HepG2 (cell line): ENCODE measurements at regions not wholly inside any gene's neighbourhood (a gene's known extent, or its start where the extent isn't known, plus 50 kb on each side); places are given as distances from the start of the nearest gene placed in this dataset.

Experiments used
- ATAD3A ChIP-seq: sonication (generic); formaldehyde crosslinking; IDR thresholded peaks from 2 replicates; pipeline ENCODE4 v1.4.0; 2020; ENCODE audit warnings: missing genetic modification reagents
- HBP1 ChIP-seq: IDR thresholded peaks from 2 replicates; pipeline ENCODE4 v1.6.1; 2016; ENCODE audit warnings: low read depth, control low read depth
- HMG20A ChIP-seq: IDR thresholded peaks from 2 replicates; pipeline ENCODE4 v1.6.1; 2016; ENCODE audit warnings: borderline replicate concordance
- HNF1B ChIP-seq: sonication (generic); formaldehyde crosslinking; IDR thresholded peaks from 2 replicates; pipeline ENCODE4 v1.5.1; 2020; ENCODE audit warnings: mild to moderate bottlenecking, moderate library complexity, missing genetic modification reagents
- ISX ChIP-seq: sonication (generic); formaldehyde crosslinking; conservative IDR thresholded peaks from 2 replicates; pipeline ENCODE4 v1.5.0; 2020; ENCODE audit warnings: missing genetic modification reagents
- NFKB2 ChIP-seq: sonication (generic); formaldehyde crosslinking; IDR thresholded peaks from 2 replicates; pipeline ENCODE4 v1.4.0; 2020; ENCODE audit warnings: missing genetic modification reagents, borderline replicate concordance
- SPEN ChIP-seq: sonication (generic); formaldehyde crosslinking; IDR thresholded peaks from 2 replicates; pipeline ENCODE4 v1.5.1; 2020; ENCODE audit warnings: low read depth, mild to moderate bottlenecking, missing genetic modification reagents
- ZFX ChIP-seq: sonication (generic); formaldehyde crosslinking; IDR thresholded peaks from 2 replicates; pipeline ENCODE4 v1.4.0; 2020; ENCODE audit warnings: mild to moderate bottlenecking, low read depth, missing genetic modification reagents, moderate library complexity
- ZNF207 ChIP-seq: fragments of 450-650 bp; IDR thresholded peaks from 2 replicates; pipeline ENCODE4 v1.6.1; 2016; ENCODE audit warnings: antibody characterized with exemption, borderline replicate concordance
- ZNF407 ChIP-seq: sonication (generic); formaldehyde crosslinking; IDR thresholded peaks from one replicate; pipeline ENCODE4 v1.5.1; 2020; ENCODE audit warnings: mild to moderate bottlenecking, missing genetic modification reagents; ENCODE audit errors: not compliant biosample characterization
- ZNF709 ChIP-seq: sonication (generic); formaldehyde crosslinking; IDR thresholded peaks from 2 replicates; pipeline ENCODE4 v1.5.0; 2020; ENCODE audit warnings: mild to moderate bottlenecking, missing genetic modification reagents
- ZNF792 ChIP-seq: IDR thresholded peaks from 2 replicates; pipeline ENCODE4 v1.6.1; 2016
- ZNF816 ChIP-seq: sonication (generic); formaldehyde crosslinking; IDR thresholded peaks from 2 replicates; pipeline ENCODE4 v1.8.0; 2022; ENCODE audit warnings: missing genetic modification reagents, mild to moderate bottlenecking, borderline replicate concordance
- ZSCAN22 ChIP-seq: sonication (generic); formaldehyde crosslinking; IDR thresholded peaks from 2 replicates; pipeline ENCODE4 v1.4.0; 2020; ENCODE audit warnings: mild to moderate bottlenecking, missing genetic modification reagents
- TF ChIP-seq, protein P1 (sequence below): sonication (generic); formaldehyde crosslinking; IDR thresholded peaks from 2 replicates; pipeline ENCODE4 v1.4.0; 2020; ENCODE audit warnings: missing genetic modification reagents, borderline replicate concordance

- TF ChIP-seq ZFX (CRISPR knock-in tag): peak; percentile 44
- TF ChIP-seq SPEN: no peak
- TF ChIP-seq HNF1B (CRISPR knock-in tag): no peak
- TF ChIP-seq ZNF792 (CRISPR knock-in tag): no peak
- no peak for TF ChIP-seq ATAD3A
- no peak for TF ChIP-seq ISX (CRISPR knock-in tag)
- no peak for TF ChIP-seq ZNF709
- no peak for TF ChIP-seq NFKB2 (CRISPR knock-in tag)
- TF ChIP-seq, protein P1, sequence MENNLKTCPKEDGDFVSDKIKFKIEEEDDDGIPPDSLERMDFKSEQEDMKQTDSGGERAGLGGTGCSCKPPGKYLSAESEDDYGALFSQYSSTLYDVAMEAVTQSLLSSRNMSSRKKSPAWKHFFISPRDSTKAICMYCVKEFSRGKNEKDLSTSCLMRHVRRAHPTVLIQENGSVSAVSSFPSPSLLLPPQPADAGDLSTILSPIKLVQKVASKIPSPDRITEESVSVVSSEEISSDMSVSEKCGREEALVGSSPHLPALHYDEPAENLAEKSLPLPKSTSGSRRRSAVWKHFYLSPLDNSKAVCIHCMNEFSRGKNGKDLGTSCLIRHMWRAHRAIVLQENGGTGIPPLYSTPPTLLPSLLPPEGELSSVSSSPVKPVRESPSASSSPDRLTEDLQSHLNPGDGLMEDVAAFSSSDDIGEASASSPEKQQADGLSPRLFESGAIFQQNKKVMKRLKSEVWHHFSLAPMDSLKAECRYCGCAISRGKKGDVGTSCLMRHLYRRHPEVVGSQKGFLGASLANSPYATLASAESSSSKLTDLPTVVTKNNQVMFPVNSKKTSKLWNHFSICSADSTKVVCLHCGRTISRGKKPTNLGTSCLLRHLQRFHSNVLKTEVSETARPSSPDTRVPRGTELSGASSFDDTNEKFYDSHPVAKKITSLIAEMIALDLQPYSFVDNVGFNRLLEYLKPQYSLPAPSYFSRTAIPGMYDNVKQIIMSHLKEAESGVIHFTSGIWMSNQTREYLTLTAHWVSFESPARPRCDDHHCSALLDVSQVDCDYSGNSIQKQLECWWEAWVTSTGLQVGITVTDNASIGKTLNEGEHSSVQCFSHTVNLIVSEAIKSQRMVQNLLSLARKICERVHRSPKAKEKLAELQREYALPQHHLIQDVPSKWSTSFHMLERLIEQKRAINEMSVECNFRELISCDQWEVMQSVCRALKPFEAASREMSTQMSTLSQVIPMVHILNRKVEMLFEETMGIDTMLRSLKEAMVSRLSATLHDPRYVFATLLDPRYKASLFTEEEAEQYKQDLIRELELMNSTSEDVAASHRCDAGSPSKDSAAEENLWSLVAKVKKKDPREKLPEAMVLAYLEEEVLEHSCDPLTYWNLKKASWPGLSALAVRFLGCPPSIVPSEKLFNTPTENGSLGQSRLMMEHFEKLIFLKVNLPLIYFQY (CRISPR knock-in tag): no peak
- peak; percentile 71; the same call in 1 of the 2 replicates for TF ChIP-seq HBP1
- no peak for TF ChIP-seq ZNF407 (CRISPR knock-in tag)
- TF ChIP-seq ZSCAN22 (CRISPR knock-in tag): no peak
- no peak for TF ChIP-seq ZNF816 (CRISPR knock-in tag)
- peak; percentile 72; the same call in 1 of the 2 replicates for TF ChIP-seq HMG20A (CRISPR knock-in tag)
- no peak for TF ChIP-seq ZNF207
Observed at GRCh38 chr2:179344280-179344964, 79.8 kb upstream of the SESTD1 start (continued).
